ENCODE measurements at regions not wholly inside any gene's neighbourhood (a gene's known extent, or its start where the extent isn't known, plus 50 kb on each side); places are given as distances from the start of the nearest gene placed in this dataset.

DNA sequence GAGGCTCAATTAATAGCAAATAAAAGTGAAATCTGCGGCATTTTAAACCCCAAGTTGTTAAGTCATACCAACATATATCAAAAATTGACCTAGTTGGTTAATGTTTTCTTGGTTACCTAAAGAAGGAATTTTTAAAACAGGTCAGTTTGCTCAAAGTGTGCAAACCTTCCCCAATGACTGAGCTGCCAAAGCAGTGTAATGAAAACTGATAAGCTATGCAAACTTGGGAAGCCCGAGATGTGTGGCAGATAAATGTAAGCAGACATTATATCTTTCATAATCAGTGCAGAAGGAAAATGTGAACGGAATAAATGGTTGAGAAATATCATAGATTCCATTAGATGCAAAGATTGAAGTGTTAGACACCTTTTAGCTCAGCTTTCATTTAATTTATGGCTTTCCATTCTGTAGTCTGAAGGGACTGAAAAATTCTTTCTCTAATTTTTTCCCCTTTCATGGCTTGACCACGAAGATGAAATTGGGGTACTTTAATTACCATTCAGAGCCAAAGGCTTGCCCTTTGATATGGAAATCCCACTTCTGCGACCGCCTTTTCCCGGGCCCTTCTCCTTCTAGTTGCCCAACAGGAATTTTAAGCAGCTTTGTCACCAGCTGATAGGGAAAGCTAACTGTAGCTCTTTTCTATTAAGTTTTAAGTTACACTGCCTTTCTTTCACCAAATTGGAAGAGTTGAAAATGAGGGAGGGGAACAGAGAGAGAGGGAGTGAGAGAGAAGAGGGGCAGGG lies 306.6 kb upstream of the SOX5 start:
- DNase-seq = no peak

DNA sequence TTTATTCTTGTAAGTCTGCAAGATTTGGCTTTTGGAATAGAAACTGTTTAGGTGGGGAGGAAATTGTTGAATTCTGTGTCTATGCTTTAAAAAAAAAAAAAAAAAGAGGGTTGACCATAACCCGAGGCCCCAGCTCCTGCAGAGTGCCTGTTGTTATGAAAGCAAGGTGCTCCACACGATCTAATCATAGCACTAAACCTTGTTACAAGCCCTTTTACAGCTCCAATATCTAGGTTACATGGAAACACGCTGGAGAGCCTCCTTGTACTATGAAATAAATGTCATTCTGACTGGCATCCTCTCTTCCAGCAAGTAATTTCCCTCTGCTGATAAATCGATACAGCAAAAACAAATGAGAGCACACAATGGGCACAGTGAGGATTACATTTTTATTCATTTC lies 303.1 kb upstream of the SOX5 start:
- DNase-seq = no peak

DNA sequence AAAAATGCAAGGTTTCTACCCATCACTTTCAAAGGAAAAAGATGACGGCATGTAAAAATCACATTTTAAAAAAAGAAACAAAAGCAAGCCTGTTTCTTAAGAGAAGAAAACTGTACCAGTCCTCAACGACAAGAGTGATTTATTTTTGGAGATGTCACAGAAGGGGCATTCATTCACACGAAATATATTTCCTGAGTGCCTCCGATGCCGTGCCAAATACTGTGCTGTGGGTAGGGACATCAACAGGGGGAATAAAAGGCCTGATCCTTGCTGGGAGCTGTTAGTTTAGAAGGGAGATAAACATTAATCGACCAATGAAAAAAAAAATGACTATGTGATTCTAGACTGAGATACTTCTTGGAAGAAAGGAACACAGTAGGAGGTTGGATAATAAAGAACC lies 297.5 kb upstream of the SOX5 start:
- no peak for DNase-seq

DNA sequence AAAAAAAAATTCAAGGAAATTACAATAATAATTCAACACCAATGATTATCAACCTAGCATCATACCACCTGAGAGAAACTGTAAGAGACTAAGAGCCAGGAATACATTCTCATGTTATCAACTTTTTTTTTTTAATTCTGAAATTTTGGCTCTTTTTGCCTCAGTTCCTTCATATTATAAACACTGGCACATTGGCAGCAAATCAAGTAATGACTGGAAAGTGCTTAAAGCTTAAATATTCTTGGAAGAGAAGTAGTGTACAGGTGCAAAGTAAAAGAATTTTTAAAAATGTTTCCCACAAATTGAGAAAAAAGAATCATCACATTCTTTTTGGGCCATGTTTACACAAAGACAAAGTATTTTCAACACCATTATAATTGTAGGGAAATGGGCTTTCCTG lies 296.9 kb upstream of the SOX5 start:
- DNase-seq = no peak

DNA sequence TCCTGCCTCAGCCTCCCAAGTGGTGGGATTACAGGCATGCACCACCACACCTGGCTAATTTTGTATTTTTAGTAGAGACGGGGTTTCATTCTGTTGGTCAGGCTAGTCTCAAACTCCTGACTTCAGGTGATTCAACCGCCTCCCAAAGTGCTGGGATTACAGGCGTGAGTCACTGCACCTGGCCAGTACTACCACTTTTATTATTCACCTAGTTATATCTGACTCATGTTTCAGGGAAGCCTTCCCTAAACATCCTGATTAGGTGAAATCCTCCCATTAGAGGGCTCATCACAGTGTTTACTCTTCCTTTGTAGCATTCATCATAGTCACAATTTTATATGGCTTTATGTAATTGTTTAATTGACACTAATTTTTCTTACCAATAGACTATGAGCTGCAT lies 295.3 kb upstream of the SOX5 start:
- DNase-seq = no peak

DNA sequence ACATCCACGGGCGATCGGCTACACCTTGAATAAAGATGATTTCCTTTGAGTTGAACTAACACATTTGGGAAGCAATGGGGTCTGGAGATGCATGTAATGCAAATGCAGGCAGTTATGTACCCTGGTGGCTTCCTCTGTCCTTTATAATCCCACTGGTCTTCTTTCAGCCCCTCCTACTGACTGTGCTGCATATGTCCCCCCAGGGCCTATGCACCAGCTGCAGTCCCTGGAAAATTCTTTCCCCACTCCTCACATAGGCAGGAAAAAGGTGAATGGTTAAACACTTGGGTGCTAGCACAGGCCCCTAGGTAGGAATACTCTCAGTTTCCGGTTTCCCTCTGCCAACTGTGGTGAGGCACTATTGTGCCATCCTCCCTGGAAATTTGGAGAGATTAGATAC lies 294.8 kb upstream of the SOX5 start:
- no peak for DNase-seq

DNA sequence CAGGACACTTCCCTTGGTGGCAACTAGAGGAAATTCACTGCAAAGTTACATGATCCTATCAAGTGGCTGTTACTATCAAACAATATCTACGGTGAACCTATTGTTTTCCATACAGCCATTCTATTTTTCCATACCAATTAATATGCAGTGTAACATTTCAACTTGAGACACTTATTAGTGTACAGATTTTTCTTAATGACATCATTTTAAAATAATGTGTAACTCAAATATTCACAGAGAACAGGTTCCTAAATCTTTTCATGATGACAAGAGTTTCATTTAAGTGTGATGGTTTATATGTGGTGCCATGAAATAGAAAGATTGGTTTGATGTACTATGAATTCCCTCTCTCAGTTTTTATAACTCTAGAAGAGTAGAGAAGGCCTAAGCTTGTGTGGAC lies 291.2 kb upstream of the SOX5 start:
- no peak for DNase-seq

DNA sequence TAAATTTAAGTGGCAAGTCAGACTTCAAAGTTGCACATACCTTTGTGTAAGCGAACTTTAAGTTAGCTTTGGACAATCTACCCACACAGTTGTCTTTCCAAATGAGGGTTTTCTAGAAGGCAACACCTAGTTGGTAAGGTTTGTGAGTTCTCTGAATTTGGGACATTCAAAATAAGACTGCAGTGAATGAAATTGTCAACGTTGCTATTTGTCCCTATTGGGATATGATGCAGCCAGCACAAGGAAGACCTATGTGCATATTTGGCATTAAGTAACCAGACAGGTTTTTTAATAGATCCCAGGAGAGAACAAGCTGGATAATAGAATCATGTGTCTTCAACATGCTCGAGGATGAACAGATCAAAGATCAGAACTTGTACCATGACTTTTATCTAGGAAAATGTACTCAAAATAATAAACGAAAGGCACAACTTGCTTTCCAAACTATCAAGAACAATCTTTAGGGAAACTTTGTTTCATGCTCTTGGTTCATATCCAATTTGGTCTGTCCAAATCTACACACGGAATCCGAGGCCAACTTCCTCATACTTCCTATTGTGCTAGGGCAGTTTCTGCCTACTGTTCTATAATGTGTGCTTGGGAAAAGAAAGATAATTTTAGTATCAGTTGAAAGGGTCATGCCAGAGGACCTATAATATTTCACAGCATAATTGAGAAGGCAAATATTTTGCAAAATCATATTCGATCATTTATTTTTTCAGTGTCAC lies 284.2 kb upstream of the SOX5 start:
- no peak for DNase-seq

DNA sequence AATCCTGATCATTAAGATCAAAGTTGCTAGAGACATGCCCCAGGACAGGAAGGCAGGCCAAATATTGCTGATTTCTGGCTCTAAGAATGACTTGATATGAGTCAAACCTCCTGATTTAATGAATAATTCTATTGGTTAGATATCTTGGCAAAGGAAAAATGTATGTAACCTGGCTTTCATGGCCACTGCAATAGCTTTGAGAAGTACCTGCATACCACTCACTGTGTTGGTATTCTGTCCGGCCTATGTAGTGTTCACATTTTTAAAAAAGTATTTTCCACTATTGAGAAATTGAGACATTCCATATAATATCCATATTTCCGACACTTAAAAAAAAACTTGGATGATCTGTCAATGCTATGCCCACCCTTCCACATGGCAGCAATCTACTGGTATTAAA lies 283.1 kb upstream of the SOX5 start:
- DNase-seq = no peak

DNA sequence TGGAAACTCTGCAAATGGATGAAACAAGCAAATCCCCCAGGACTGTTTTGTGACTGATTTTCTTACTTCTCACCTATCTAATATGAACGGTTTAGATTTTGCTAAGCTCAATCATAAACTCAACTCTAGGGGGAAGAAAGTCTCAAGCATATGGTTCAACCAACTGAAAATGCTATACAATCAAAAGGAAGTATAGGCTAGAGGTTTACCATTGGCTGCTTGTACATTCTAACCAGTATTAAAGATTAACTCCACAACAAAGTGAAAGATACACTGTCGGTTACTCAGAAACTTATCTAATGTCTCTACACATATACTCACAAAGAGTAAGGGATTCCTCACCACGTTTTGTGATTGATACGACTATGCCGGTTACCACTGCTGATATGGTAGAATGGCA lies 281.8 kb upstream of the SOX5 start:
- no peak for DNase-seq

DNA sequence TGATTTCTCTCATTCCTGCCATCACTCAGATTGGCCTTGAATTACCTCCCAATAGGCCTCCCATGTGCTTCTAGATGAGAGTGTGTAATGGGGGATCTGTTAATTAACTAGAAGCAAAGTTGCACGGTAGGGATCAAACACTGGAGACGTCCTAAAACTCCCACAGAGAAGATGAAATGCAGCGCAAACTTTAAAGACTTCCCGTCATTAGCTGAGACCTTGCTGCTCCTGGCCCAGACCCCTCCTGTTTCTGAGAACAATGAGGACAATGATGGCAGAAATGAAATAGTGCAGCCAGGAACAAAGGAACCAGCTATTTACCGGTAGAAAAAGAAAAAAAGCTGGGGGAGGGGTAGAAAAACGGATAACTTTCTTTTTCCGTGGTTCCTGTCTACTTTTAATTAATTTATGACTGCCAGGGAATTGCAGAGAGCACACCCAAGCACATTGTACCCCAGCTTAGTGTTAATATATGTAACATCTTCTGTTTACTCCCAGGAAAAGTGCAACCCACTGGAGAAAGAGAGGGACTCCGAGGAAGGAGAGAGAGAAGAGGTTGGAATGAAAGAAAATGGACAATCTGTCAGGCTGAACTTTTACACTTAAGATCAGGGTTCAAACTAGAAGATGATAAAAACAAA lies 280.7 kb upstream of the SOX5 start:
- no peak for DNase-seq

DNA sequence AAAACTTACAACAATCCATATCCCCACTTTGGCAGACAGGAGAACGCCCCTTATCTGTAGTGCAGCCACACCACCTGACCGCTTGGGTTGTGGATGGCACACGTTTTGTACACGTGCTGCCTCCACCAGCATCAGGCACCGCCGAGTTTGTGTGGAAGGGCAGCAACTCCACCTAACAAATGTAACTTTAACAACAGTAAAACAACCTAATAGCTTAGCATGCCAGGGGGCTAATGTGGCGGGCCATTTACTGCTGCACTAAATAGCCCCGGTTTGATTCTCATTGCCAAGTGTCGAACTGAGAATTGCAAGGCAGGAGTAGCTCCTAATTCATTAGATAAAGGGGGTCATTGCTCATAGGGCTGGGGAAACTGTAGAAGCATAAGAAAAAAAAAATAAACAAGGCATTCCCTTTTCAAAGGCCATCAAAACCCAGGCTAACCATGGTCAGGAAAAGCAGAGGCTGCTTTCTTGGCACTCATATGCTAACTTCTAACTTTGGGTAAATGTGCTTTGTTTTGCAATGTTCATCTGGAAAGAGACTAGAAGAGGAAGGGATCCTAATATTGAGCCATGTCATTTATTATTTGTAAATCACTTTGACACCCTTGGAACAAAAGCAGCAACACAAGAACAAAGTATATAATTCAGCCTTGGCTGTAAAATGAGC lies 279.7 kb upstream of the SOX5 start:
- no peak for DNase-seq

DNA sequence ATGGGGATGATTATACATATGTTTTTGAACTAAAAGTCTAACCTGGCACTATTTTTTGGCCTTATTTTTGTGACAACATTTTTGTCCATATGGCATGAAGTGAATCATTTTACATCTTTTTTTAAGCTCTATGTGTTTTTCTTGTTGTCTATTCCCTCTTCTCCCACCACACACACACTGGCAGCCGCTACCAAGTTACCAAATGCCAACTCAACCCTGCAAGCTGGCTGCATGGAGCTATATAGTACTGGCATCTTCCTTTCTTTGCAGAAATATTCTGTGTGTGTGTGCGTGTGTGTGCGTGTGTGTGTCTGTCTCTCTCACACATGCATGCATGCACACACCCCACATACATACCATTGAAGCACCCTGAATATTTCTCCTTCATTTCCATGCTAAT lies 278.9 kb upstream of the SOX5 start:
- no peak for DNase-seq

DNA sequence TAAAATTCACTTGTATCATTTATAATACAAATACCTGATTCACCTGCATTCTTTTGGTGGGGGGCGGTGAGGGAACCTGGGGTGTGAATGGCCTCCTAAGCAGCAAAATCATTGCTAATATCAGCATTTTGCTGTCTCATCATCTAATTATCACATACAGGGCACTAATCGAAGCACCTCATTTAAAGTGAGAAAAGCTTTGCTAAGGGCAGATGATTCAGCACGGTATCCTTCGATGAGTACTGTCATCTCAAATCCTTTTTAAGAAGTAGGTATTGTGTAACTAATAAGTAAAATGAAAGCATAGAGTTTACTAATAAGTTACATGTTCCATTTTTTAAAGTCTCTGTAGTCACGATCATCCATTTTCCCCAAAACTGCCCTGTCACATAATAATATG lies 278.1 kb upstream of the SOX5 start:
- no peak for DNase-seq

DNA sequence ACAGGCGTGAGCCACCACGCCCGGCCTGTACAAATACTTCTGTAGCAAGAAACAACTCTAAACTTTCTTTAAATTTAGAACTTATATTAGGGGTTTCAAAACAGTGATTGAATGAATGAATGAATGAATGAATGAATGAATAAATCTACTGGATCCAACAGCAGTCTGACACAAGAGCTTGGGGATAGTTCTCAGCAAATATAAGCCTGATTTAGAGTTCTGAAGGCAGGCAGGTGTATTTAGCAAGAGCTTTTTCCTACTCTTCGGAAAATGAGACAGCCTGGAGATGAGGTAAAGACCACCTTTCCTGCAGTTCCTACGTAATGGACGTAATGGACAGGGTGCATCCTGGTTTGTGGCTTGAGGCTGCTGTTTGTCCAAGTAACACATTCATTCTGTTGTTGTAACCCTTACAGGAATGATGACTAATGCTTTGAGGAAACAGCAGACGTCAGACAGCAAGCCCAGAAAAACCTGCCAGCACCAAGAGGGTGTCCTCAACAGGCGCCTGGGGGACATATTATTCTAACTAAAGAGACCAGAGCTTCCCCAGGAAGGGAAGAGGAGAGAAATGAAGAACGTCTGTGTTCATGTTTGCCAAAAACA lies 277.4 kb upstream of the SOX5 start:
- no peak for DNase-seq

DNA sequence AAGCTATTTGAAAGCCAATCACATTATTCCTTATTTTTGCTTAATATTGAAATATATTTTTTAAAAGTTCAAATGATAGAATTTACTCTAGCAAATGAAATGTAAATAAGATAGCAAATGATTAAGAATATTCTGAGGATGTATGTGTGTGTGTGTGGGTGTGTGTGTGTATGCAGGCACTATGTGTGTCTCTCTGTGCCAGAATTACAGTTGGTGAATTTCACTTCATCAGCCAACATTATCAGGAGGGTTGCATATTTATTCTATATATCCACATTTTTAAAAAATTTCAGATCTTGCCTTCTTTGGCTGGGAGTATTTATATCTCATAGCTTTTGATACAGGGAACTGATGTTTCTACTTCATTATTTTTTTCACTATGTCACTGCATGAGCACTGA lies 274.9 kb upstream of the SOX5 start:
- DNase-seq = no peak

DNA sequence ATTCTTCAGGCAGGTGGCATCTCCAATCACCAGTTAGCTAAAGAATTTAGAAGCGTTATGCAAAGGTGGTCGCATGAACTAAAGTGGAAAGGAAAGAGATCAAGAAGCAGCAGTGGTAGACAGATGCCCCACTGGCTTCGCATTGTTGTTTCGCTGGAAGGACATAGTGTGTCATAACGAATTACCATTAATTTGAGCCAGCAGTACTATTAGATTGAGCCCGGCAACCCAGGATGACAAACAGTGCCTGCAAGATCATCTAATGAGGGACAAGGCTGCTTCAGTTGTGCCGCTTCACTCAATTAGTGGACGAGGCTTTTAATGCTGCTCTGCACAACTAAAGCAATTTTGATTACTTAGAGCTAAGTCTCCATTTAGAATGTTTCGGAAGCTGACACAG lies 274.5 kb upstream of the SOX5 start:
- no peak for DNase-seq

DNA sequence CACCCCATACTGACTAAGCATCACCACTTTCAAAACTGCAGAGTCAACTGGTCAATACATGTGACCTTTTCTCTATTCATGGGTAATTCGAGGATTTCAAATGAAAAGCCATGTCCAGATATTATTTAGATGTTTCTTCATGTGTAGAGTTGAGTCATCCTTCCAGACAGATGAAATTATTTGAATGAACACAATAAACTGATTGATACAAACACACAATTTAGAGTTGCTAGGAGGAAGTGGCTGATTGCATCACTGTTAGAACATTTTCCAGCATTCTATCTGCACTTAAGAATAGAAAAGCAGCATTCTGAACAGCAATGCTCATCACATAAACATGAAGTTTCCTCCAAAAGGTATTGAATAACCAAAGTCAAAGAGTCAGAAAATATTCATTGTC lies 273.5 kb upstream of the SOX5 start:
- no peak for DNase-seq

DNA sequence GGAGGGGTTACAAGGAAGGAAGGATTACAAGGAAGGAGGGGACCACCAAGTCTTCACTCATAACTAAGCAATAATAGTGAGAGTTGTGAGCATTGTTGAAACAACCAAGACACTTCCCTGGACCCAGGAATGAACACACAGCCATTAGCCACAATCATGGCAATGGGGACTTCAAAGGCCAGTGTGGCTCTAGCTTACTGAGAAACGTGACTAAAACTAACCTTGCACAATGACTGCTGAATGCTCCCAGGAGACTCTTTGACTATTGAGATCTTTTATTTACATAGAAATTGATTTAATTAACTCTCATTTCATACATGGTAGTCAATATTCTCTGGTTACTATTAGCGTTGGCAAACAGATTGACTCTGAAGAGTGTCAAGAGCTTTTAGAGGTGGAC lies 263.0 kb upstream of the SOX5 start:
- DNase-seq = no peak

DNA sequence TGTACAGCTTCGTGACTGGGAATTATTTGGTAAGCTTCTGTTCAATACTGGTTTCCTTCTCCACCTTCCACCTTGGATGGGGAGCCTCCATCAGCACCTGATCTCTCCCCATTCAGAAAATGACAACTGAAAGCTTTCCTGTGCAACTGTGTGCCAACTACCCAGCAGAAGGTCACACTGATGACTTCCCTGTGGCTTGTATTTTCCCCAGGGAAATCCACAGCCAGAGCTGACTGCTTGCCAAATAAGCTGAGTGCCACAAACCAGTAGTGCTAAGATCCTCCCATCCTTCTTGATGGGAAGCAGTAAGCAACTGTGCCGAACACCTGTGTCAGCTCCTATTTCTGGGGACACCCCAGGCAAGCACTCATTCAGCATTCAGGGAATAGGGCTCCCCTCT lies 257.2 kb upstream of the SOX5 start:
- no peak for DNase-seq

DNA sequence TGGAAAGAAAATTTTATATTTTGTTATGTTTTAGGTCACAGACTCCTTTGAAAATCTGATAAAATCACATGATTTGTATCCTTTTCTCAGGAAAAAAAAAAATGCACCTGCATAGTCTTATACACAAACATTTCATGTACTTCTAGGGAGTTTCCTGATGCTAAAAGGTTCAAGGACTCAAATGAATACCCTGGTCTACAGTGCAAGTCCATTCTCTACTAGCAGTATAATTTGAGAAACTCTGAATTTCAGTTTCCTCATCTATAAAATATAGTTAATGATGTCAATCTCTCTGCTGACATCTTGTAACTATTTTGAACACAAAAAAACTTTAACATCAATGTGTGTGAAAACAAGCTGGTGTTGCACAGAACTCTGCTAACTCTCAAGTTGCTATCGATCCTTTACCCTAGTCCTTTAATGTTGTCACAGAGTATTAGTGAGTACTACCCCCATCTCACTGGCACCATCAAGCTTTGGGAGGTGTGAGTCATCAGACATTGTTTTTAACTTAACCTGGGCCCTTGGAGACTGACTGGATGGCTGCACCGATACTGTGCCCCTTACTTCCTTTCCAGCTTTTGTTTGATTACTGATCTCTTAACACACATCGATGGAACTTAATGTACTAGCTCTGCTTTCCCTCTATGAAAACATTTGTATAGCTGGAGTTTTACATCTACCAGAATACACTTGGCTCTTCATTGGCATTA lies 251.9 kb upstream of the SOX5 start:
- no peak for DNase-seq

DNA sequence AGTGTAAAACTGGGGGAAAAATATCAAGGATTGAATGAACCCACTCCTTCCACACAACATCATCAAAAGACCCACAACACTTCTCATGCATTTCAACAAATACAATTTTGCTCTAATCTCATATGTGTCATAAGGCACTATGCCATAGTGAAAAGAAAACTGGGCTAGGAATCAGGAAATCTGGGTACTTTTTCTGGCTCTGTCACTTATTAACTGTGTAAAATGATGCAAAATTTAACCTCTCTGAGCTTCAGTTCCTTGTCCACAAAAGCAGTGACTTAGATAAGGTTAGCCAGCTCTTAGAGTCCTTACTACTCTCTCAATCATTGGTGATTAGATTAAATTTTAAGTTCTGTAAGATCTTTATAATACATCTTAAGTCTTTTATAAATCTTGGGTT lies 250.5 kb upstream of the SOX5 start:
- DNase-seq = no peak

Measured in GOT3 (cell line).